ENCODE measurements at regions not wholly inside any gene's neighbourhood (a gene's known extent, or its start where the extent isn't known, plus 50 kb on each side); places are given as distances from the start of the nearest gene placed in this dataset.

DNA sequence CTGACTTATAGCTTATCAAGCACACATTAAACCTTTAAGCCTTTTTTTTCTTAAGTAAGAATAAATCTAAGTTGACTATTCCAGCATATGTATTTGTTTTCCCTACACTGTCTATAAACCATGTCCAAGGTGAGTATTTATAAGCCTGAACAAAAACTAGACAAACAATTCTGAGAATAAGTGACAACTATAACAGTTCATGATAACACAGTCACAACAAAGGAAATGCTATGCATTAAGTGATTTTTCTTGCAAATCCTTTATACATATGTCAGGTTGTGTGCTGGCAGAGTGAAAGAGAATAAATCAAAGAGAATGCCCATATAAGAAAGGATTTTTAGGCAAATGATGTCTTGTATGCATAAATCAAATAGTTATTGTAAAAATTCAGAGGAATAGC lies 408.8 kb upstream of the KIF2A start:
- no peak overlapping the region for H3K4me3 ChIP-seq
- H3K27me3 ChIP-seq, result no peaks in the 10 kb centered on the region
- DNase-seq (no peak), ATAC-seq (ENCODE audit: low FRiP score in 2 of 2) (no peak)
- peaks cover 0 to 3% (median 3%) of the 10 kb centered on the region in 4 donors for H3K9me3 ChIP-seq
- H3K4me1 ChIP-seq, result no peaks in the 10 kb centered on the region
- no peak overlapping the region for H3K27ac ChIP-seq
- TF ChIP-seq, protein P1, sequence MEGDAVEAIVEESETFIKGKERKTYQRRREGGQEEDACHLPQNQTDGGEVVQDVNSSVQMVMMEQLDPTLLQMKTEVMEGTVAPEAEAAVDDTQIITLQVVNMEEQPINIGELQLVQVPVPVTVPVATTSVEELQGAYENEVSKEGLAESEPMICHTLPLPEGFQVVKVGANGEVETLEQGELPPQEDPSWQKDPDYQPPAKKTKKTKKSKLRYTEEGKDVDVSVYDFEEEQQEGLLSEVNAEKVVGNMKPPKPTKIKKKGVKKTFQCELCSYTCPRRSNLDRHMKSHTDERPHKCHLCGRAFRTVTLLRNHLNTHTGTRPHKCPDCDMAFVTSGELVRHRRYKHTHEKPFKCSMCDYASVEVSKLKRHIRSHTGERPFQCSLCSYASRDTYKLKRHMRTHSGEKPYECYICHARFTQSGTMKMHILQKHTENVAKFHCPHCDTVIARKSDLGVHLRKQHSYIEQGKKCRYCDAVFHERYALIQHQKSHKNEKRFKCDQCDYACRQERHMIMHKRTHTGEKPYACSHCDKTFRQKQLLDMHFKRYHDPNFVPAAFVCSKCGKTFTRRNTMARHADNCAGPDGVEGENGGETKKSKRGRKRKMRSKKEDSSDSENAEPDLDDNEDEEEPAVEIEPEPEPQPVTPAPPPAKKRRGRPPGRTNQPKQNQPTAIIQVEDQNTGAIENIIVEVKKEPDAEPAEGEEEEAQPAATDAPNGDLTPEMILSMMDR (IDR thresholded peaks at IDR 0.05), result no peak
- no peak for TF ChIP-seq POLR2AphosphoS5 (IDR thresholded peaks at IDR 0.05)
- no peak for TF ChIP-seq EP300 (IDR thresholded peaks at IDR 0.05)
- TF ChIP-seq POLR2A (IDR thresholded peaks at IDR 0.05), result no peak
- H3K36me3 ChIP-seq, result no peaks in the 10 kb centered on the region

DNA sequence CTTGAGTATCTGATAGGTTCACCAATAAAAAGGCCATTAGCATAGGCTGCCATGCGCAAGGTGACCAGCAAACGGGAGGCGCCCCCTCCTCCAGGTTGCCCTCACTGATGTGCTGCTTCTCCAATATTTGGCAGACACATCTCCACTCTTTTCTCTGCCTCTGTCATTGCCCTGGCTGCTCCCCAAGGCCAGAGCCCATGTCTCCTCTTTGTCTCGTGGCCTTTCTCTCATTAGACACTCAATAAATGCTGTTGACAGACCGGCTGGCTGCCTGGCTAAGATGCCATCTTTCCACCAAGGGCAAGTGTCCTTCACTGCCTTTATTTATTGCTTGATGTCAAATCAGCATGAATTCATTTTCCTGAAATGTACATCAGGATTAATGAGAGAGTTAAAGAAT lies 404.0 kb upstream of the KIF2A start:
- no peak overlapping the region for H3K4me3 ChIP-seq
- no peak overlapping the region for H3K27ac ChIP-seq
- 86 to 88% methylated on average over 5 of the region's 5 CpGs for WGBS, 2 donors
- ATAC-seq (ENCODE audit: low FRiP score in 2 of 2), result no peak
- H3K36me3 ChIP-seq, result no peaks in the 10 kb centered on the region
- no peaks in the 10 kb centered on the region for H3K9me3 ChIP-seq
- no peaks in the 10 kb centered on the region for H3K27me3 ChIP-seq
- no peaks in the 10 kb centered on the region for H3K4me1 ChIP-seq
- no peak for TF ChIP-seq EP300 (IDR thresholded peaks at IDR 0.05)
- TF ChIP-seq, protein P1 (IDR thresholded peaks at IDR 0.05), result no peak
- no peak for TF ChIP-seq POLR2AphosphoS5 (IDR thresholded peaks at IDR 0.05)
- TF ChIP-seq POLR2A (IDR thresholded peaks at IDR 0.05), result no peak
- DNase-seq, result no peak

DNA sequence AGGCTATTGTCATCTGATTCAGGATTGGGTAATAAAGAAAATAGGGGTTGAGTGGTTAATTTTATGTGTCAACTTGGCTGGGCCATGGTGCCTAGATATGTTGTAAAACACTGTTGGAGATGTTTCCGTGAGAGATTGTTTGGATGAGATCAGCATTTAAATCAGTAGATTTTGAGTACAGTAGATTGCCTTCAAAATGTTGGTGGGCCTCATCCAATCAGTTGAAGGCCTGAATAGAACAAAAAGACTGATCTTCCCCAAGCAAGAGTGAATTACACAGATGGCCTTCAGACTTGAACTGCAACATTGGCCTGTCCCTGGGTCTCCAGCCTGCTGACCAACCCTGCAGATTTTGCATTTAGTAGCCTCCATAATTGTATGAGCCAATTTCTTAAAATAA lies 401.3 kb upstream of the KIF2A start:
- Histone ChIP-seq H3K4me3 (no peak overlapping the region), H3K9me3 (no peaks in the 10 kb centered on the region), H3K36me3 (no peaks in the 10 kb centered on the region), H3K27me3 (no peaks in the 10 kb centered on the region), H3K27ac (no peak overlapping the region), H3K4me1 (no peaks in the 10 kb centered on the region)
- 86 to 95% methylated on average over 1 of the region's 1 CpG for WGBS, 2 donors
- DNase-seq, result no peak
- no peak for ATAC-seq (ENCODE audit: low FRiP score in 2 of 2)
- TF ChIP-seq EP300 (IDR thresholded peaks at IDR 0.05) (no peak), POLR2AphosphoS5 (IDR thresholded peaks at IDR 0.05) (no peak), POLR2A (IDR thresholded peaks at IDR 0.05) (no peak)
- TF ChIP-seq, protein P1 (IDR thresholded peaks at IDR 0.05), result no peak

DNA sequence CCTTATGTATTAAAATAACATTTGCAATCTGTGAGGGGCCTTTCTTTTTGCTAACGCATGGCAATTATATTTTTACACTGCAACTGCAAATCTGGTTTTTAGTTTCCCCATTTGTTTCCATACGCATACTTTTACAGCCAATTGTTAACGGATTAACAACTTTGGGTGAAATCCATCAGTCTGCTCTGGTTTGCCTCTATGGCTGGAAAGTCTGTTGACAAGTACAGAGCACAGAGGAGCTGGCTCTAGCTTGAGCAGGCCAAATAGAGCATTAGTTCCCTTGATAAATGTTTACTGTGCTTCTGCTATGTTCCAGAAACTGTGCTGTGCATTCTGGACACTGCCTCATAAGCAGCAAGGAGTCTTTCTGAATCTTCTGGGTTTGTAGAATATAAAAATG lies 400.4 kb upstream of the KIF2A start:
- H3K36me3 ChIP-seq, result no peaks in the 10 kb centered on the region
- TF ChIP-seq POLR2AphosphoS5 (IDR thresholded peaks at IDR 0.05) (no peak), EP300 (IDR thresholded peaks at IDR 0.05) (no peak), POLR2A (IDR thresholded peaks at IDR 0.05) (no peak)
- TF ChIP-seq, protein P1 (IDR thresholded peaks at IDR 0.05), result no peak
- DNase-seq (no peak), ATAC-seq (ENCODE audit: low FRiP score in 2 of 2) (no peak)
- H3K27ac ChIP-seq, result no peak overlapping the region
- no peaks in the 10 kb centered on the region for H3K9me3 ChIP-seq
- H3K4me3 ChIP-seq, result no peak overlapping the region
- H3K4me1 ChIP-seq, result no peaks in the 10 kb centered on the region
- H3K27me3 ChIP-seq, result no peaks in the 10 kb centered on the region
- WGBS, 2 donors, result 81 to 87% methylated on average over 3 of the region's 3 CpGs

DNA sequence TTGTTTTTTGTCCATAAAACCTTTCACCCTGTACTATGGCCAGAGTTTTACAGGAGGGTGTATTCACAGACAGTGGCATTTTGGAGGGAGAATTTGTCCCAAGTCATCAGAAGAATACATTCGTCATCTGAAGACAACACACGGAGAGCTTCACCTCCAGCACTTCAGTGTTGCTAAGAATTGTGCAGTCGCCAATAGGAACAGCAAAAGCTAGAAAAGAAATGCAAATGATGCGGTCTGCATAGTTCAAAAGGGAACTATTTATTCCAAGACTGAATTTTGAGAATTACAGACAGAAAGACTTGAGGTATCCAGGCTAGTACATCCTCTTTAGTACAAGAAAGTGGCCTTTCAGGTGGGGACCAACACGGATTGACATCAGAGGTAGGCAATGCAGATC lies 399.2 kb upstream of the KIF2A start:
- 78 to 83% methylated on average over 5 of the region's 5 CpGs for WGBS, 2 donors
- Histone ChIP-seq H3K27ac (no peak overlapping the region), H3K9me3 (peaks cover 0 to under 1% (median 0%) of the 10 kb centered on the region in 4 donors), H3K4me3 (no peak overlapping the region), H3K27me3 (no peaks in the 10 kb centered on the region), H3K36me3 (no peaks in the 10 kb centered on the region), H3K4me1 (no peaks in the 10 kb centered on the region)
- DNase-seq, result no peak
- TF ChIP-seq EP300 (IDR thresholded peaks at IDR 0.05) (no peak), POLR2A (IDR thresholded peaks at IDR 0.05) (no peak), POLR2AphosphoS5 (IDR thresholded peaks at IDR 0.05) (no peak)
- TF ChIP-seq, protein P1 (IDR thresholded peaks at IDR 0.05), result no peak
- ATAC-seq (ENCODE audit: low FRiP score in 2 of 2), result no peak
